GM18502 (cell line): ENCODE measurements at regions not wholly inside any gene's neighbourhood (a gene's known extent, or its start where the extent isn't known, plus 50 kb on each side); places are given as distances from the start of the nearest gene placed in this dataset.

Experiments used
- ATAC-seq: cut with Tn5 transposase; IDR thresholded peaks from one replicate; pipeline ENCODE4 v1.9.1; 2021; ENCODE audit warnings: mild to moderate bottlenecking; ENCODE audit not compliant: unreplicated experiment, poor library complexity

DNA sequence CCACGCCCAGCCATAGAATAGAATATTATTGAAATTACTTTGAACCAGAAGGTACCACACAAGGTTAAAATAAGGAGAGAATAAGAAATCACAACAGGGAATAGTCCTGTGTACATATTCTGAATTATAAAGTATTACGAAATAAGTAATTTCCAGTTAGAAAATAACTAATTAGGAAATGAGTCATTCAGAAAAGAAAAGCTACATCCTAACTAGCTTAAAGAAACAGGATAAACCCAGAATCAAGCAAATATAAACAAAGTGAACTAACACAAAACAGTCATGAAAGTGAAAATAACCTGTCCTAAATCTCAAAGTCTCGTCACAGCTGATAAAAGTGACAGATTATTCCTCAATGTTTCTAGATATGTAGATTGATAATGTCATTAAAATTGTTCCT lies 74.8 kb upstream of the NEBL start:
- ATAC-seq, result no peak

DNA sequence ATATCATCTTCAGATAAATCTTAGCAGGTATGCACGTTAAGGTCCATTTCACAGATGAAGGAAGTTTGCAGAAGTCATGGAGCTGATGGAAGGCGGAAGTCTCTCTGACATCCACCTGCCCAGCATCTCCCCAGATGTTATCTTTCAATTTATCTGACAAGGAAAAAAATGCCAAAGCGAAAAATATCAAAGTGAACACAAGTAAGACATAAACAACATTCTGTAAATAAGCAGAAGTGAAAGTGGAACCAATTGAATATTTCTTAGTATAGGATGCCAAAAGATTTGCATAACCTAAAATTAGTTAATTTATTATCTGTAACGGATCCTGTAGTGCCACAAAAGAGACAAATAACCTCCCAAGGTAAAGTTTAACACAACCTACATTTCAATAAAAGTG lies 73.6 kb upstream of the NEBL start:
- peak; percentile 97 for ATAC-seq

- peak; percentile 5 for ATAC-seq
Observed at GRCh38 chr10:20970044-20970443, 72.9 kb upstream of the NEBL start.

DNA sequence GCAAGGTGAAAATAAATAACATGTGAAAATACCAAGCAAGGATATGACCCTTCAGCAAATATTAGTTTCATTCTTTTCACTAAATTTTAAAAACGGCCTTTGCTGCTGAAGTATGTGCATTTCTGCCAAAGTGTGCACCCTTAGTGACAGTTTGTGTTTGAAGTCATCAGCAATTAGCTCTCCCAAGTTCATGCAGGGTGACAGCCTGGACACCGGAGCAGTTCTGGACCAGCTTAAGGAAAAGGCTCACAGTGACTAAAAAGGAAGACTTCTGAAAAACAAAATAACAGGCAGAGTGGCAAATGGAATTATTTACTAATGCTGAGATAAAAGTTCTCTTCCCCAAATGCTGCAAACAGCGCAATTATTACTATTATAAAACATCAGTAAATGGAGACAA lies 69.3 kb upstream of the NEBL start:
- ATAC-seq, result no peak

DNA sequence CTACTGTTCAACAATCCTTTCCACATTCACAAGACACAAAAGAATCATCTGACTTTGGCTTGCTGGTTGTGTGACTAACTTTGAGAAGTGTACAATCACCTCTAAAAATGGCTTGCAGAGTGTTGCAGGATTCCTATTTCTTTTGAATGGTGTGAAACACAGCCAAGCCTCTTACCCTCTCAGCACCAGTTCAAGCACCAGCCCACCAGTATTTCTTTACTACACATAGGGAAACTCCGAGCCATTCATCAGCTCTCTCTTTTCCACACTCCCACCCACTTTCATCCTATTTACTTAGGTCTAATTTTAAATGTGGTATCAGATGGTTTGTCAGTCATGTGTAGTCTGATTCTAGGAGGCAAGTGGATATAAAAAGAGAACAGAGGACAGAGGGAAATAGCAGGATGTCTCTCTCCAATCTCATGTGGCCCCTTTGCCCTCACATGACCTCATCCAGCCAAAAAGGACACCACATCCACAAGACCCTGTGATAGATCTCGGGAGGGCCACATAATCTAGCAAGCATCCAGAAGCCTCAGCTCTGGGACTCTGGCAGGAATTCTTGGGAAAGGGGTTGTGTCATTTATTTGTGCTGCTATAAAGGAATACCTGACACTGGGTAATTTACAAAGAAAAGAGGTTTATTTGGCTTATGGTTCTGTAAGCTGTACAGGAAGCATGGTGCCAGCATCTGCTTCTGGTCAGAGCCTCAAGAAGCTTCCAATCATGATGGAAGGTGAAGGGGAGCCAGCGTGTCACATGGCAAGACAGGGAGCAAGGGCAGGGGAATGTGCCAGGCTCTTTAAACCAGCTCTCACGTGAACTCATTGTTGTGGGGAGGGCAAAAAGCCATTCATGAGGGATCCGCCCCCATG lies 66.8 kb upstream of the NEBL start:
- ATAC-seq, result no peak

- ATAC-seq, result no peak
Observed at GRCh38 chr10:20963056-20963455, 65.9 kb upstream of the NEBL start.

DNA sequence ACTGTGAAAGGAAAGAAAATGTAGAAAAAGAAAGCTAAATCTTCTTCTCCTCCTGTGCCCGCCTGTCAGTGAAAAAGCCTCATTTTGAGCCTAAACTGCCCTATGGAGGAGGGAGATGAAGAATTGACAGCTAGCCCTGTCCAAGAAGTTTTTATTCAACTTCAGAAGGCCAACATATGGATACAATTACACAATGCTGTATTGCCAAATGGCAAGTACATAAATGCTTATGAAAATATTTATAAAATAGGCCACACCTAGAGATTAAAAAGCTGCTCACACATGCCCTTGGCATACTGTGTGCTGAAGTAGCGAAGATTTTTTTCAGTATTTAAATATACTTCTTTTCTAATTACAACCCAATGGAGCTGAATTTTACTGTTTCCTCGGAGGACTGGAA lies 65.1 kb upstream of the NEBL start:
- no peak for ATAC-seq

DNA sequence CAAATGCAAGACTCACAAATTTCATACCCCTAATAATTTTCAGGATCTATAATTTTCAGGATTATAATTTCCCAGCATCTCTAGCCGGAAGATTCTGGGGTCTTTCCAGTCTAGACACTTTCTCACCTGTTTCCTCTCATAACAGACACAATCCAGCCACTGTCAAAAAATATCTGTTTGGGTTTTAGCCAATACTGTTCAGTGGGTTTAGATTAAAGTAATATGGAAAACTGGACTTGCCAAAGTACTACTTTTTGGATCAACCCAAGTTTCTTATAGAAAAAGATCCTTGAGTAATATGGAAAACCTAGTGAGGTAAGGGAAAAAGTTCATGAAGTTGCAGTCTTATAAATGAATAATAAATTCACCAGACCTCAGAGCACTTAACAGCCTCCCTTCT lies 62.1 kb upstream of the NEBL start:
- ATAC-seq, result no peak

DNA sequence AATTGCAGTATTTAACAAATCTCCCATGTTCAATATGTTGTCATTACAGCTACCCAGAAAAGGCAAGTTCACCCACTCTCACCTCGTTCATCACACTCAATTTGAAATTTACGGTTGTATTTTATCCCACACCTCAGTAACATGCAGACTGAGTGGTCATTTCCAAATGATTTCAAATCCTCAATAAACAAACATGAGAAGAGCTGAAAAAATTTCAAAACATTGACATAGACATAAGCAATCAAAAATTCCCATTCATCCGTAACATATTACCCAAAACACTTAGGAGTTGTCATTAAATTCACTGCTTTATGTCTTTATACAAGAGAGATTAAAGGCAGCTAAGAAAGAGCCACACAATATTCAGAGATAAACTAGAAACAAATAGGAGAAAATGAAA lies 61.7 kb upstream of the NEBL start:
- no peak for ATAC-seq

DNA sequence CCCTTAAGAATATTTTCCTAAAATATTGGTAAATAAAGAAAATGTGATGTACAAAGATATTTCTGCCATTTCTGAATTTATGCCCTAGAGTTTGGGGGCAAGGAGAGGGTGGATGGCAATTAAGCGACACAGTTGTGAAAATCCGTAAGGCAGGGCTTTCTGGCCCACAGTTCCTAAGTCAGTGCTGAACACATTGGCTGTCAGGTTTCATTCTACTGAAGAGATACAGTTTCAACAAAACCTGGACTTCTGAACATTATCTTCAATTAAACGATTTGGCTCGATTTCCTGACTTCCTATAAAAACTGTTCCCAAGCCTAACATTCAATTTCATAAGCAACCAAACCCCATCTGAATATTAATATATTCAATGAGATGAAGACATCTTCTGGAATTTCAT lies 61.1 kb upstream of the NEBL start:
- no peak for ATAC-seq

DNA sequence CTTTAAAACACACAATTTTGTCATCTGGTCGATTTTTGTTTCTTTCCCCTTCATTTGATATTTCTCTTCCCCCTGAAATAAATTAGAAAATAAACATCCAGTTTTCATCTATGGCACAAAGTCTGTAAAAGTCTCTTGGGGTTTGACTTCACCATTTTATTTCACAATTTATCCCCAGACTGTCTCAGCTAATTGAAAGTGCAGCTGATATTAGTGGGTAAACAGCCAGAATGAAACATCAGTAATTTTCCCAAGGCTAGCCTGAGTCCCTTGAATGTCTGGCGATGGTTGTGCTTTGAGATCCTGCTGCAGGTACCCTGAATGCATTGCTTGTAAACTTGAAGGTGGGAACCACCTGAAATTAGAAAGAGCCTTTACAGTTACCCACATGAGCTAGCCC lies 60.6 kb upstream of the NEBL start:
- no peak for ATAC-seq

DNA sequence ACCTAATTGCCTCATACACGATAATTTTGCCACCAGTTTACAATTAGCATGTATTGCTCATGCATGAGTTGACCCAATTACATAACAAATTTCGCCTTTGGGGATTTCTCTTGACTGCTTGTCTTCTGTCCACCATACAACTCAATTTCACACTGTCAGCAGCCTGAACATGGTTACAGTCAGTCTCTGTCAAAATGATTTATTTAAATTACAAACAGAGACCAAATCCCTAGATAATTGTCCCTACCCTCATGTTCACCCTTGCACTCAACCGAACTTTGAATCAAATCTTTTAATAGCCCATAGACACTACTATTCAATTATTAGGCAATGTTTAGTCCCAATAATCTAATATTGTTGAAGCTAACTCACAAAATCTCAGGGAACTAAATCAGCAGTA lies 59.7 kb upstream of the NEBL start:
- ATAC-seq, result no peak

DNA sequence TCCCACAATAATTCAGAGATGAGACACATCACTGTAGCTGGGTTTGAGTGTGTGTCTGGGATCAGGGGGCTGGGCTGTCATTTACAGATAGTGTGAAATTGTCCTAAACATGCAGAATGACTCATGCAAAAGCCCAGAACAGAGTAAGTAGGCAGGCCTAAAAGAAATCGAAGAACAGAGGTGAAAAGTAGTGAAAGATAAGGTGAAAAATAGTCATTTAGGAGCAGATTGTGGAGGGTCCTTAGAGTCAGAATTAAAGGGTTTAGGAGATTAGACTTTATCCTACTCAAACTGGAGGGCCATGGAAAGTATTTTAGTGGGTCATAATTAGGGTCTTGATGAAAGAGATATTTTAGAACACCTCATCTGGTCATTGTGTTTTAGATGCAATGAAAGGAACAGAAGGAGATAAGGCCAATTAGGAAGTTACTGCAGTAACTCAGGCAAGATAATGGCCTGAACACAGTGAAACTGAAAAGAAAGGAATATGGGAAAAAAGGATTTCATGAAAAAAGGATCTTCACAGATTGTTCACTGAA lies 58.3 kb upstream of the NEBL start:
- peak; percentile 42 for ATAC-seq

- no peak for ATAC-seq
Observed at GRCh38 chr10:20954519-20954918, 57.4 kb upstream of the NEBL start.

DNA sequence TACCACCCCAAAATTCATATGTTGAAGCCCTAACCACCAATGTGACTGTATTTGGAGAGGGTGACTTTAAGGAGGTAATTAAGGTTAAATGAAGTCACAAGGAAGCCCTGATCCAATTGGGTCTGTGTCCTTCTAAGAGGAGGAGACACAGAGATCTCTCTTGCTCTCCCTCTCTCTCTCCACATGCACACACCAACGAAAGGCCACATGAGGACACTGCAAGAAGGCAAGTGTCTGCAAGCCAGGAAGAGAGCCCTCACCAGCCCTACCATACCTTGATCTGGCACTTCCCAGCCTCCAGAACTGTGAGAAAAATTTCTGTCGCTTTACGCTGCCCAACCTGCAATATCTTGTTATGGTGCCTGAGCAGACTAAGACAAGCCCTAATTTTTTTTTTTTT lies 56.0 kb upstream of the NEBL start:
- no peak for ATAC-seq

GRCh38 chr10:20949967-20950366 lies 52.9 kb upstream of the NEBL start:
- ATAC-seq, result no peak

GRCh38 chr10:20948686-20949327 lies 51.7 kb upstream of the NEBL start:
- peak; percentile 82 for ATAC-seq
